ENCODE measurements at regions not wholly inside any gene's neighbourhood (a gene's known extent, or its start where the extent isn't known, plus 50 kb on each side); places are given as distances from the start of the nearest gene placed in this dataset.

GRCh38 chr2:198659096-198659870 is 798.5 kb downstream of the SATB2 start:
- no peak for TF ChIP-seq POLR2A (IDR thresholded peaks at IDR 0.05; ENCODE audit: low read depth)
- no peak for TF ChIP-seq CTCF (IDR thresholded peaks at IDR 0.05)
- TF ChIP-seq POLR2AphosphoS5 (IDR thresholded peaks at IDR 0.05): no peak

Data from esophagus muscularis mucosa (tissue), 3 donors.